GM20431 (cell line): ENCODE measurements at regions not wholly inside any gene's neighbourhood (a gene's known extent, or its start where the extent isn't known, plus 50 kb on each side); places are given as distances from the start of the nearest gene placed in this dataset.

Source experiments
- in situ Hi-C: fragments of 300-500 bp; cut with MseI, MboI; formaldehyde crosslinking; loops from one replicate; pipeline ENCODE4 v1.15.0; 2020; ENCODE audit warnings: low sequenced_read_pairs; ENCODE audit not compliant: unreplicated experiment

- in situ Hi-C loops: no loop called here
Measured at GRCh38 chr7:25356534-25357151, 128.4 kb upstream of the NPVF start.

- in situ Hi-C loops: no loop called here
Measured at GRCh38 chr7:25358926-25359325, 130.6 kb upstream of the NPVF start.

GRCh38 chr7:25359471-25360059 lies 131.3 kb upstream of the NPVF start:
- in situ Hi-C loops: no loop called here

- in situ Hi-C loops: no loop called here
Measured at GRCh38 chr7:25360451-25360850, 132.2 kb upstream of the NPVF start.

- in situ Hi-C loops: no loop called here
Measured at GRCh38 chr7:25361387-25361786, 133.1 kb upstream of the NPVF start.

GRCh38 chr7:25361863-25362262 lies 133.6 kb upstream of the NPVF start:
- in situ Hi-C loops: no loop called here

- in situ Hi-C loops: no loop called here
Measured at GRCh38 chr7:25368599-25369201, 140.4 kb upstream of the NPVF start.

- in situ Hi-C loops: no loop called here
Measured at GRCh38 chr7:25369786-25370185, 141.5 kb upstream of the NPVF start.

GRCh38 chr7:25371972-25372371 lies 143.7 kb upstream of the NPVF start:
- in situ Hi-C loops: no loop called here

- in situ Hi-C loops: no loop called here
Measured at GRCh38 chr7:25375805-25376600, 147.7 kb upstream of the NPVF start.

- in situ Hi-C loops: no loop called here
Measured at GRCh38 chr7:25379351-25380300, 151.3 kb upstream of the NPVF start.

GRCh38 chr7:25381818-25382589 lies 153.7 kb upstream of the NPVF start:
- in situ Hi-C loops: no loop called here

GRCh38 chr7:25382869-25383268 lies 154.6 kb upstream of the NPVF start:
- in situ Hi-C loops: no loop called here

GRCh38 chr7:25383402-25383801 lies 155.1 kb upstream of the NPVF start:
- in situ Hi-C loops: no loop called here

GRCh38 chr7:25384788-25385505 lies 156.7 kb upstream of the NPVF start:
- in situ Hi-C loops: no loop called here

- in situ Hi-C loops: no loop called here
Measured at GRCh38 chr7:25385506-25386136, 157.3 kb upstream of the NPVF start.

GRCh38 chr7:25386311-25386744 lies 158.0 kb upstream of the NPVF start:
- in situ Hi-C loops: no loop called here

- in situ Hi-C loops: no loop called here
Measured at GRCh38 chr7:25388681-25389080, 160.4 kb upstream of the NPVF start.
